Peyer's patch (tissue), 4 donors: ENCODE measurements at regions not wholly inside any gene's neighbourhood (a gene's known extent, or its start where the extent isn't known, plus 50 kb on each side); places are given as distances from the start of the nearest gene placed in this dataset.

Source experiments
- DNase-seq, 3 donors: peaks; one replicate each; pipeline ENCODE4 v3.0.0-alpha.2; 2017 to 2019
- H3K27ac ChIP-seq, 4 donors: fragments of 200-600 bp; sonication (generic); one replicate each; pipeline ENCODE4 v1.5.1; 2016 to 2019
- H3K27me3 ChIP-seq, 2 donors: fragments of 200-600 bp; sonication (generic); one replicate each; pipeline ENCODE4 v1.5.1; 2019
- H3K36me3 ChIP-seq, 3 donors: fragments of 200-600 bp; sonication (generic); one replicate each; pipeline ENCODE4 v1.5.1; 2016 to 2019
- H3K4me1 ChIP-seq, 4 donors: fragments of 200-600 bp; sonication (generic); one replicate each; pipeline ENCODE4 v1.5.1; 2016 to 2019
- H3K4me3 ChIP-seq, 4 donors: fragments of 200-600 bp; sonication (generic); 1 replicate in 3 of 4; 2 replicates in 1 of 4; pipeline ENCODE4 v1.5.1; 2016 to 2019; ENCODE audit warnings: mild to moderate bottlenecking in 1 of 4
- H3K9me3 ChIP-seq, 4 donors: fragments of 200-600 bp; sonication (generic); one replicate each; pipeline ENCODE4 v1.5.1; 2016 to 2019; ENCODE audit warnings: mild to moderate bottlenecking in 1 of 4
- POLR2A ChIP-seq, 2 donors: fragments of 450-650 bp; IDR thresholded peaks; one replicate each; pipeline ENCODE4 v1.5.1; 2017; ENCODE audit warnings: antibody characterized with exemption in 2 of 2, mild to moderate bottlenecking in 2 of 2, moderate library complexity in 2 of 2
- TF ChIP-seq, protein P1 (sequence below), 6 experiments: fragments of 450-650 bp in 4 of 6; fragments of 200-600 bp in 2 of 6; sonication (generic) in 1 of 6; IDR thresholded peaks; one replicate each; pipeline ENCODE4 v1.5.1; 2017 to 2019; ENCODE audit warnings: antibody characterized with exemption in 6 of 6, mild to moderate bottlenecking in 3 of 6, moderate library complexity in 1 of 6

DNA sequence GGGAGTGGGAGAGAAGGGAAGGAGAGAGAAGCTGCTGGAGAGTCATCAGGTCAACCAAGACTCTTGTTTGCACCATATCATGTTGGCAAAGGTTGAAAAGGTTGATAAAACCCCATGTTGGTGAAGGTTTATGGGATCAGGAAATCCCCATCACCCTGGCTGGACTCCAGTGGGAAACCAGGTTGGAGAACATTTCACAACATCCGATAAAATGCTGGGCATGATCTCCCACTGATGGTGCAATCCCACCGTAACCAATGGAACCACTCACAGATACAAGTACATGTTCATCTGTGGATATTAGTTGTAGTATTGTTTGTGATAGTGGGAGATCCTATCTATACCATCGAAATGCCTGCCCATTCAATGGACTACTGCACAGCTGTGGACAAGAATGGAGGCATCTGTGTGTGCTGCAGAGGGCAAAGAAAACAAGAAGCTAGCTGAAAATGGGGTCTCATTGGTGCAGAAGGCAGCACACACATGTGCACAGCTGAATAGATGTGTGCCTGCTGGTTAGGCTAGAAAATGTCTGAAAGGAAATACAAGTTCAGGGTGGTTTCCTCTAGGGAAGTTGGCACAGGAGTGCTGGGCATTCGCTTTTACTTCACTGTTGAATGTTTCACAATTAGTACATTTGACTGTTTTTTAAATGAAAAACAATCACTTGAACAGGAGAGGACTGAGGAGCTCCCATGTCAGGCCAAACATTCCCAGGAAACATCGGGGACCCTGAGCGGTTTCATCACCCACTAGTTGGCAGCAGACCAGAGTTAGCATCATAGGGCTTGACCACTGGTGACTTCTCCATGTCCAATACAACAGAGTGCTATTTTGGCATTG is 80.4 kb upstream of the MGMT start:
- no peak overlapping the region for H3K27ac ChIP-seq

GRCh38 chr10:129387258-129387525 is 79.8 kb upstream of the MGMT start:
- no peak overlapping the region for H3K4me3 ChIP-seq
- no peaks in the 10 kb centered on the region for H3K36me3 ChIP-seq
- DNase-seq: no peak
- H3K27me3 ChIP-seq: no peaks in the 10 kb centered on the region
- H3K9me3 ChIP-seq: no peaks in the 10 kb centered on the region
- no peaks in the 10 kb centered on the region for H3K4me1 ChIP-seq
- no peak overlapping the region for H3K27ac ChIP-seq
- TF ChIP-seq, protein P1, sequence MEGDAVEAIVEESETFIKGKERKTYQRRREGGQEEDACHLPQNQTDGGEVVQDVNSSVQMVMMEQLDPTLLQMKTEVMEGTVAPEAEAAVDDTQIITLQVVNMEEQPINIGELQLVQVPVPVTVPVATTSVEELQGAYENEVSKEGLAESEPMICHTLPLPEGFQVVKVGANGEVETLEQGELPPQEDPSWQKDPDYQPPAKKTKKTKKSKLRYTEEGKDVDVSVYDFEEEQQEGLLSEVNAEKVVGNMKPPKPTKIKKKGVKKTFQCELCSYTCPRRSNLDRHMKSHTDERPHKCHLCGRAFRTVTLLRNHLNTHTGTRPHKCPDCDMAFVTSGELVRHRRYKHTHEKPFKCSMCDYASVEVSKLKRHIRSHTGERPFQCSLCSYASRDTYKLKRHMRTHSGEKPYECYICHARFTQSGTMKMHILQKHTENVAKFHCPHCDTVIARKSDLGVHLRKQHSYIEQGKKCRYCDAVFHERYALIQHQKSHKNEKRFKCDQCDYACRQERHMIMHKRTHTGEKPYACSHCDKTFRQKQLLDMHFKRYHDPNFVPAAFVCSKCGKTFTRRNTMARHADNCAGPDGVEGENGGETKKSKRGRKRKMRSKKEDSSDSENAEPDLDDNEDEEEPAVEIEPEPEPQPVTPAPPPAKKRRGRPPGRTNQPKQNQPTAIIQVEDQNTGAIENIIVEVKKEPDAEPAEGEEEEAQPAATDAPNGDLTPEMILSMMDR (IDR thresholded peaks at IDR 0.05): no peak
- no peak for TF ChIP-seq POLR2A (IDR thresholded peaks at IDR 0.05)

More for the DNA sequence above, 80.4 kb upstream of the MGMT start:
- no peak for DNase-seq
- no peaks in the 10 kb centered on the region for H3K9me3 ChIP-seq
- no peak overlapping the region for H3K4me3 ChIP-seq
- H3K36me3 ChIP-seq: no peaks in the 10 kb centered on the region
- no peaks in the 10 kb centered on the region for H3K27me3 ChIP-seq
- TF ChIP-seq, protein P1 (IDR thresholded peaks at IDR 0.05): no peak
- no peaks in the 10 kb centered on the region for H3K4me1 ChIP-seq

GRCh38 chr10:129388435-129388834 is 78.6 kb upstream of the MGMT start:
- H3K4me3 ChIP-seq: no peak overlapping the region
- H3K27me3 ChIP-seq: no peaks in the 10 kb centered on the region
- H3K27ac ChIP-seq: no peak overlapping the region
- DNase-seq: no peak
- TF ChIP-seq, protein P1 (IDR thresholded peaks at IDR 0.05): no peak
- no peak for TF ChIP-seq POLR2A (IDR thresholded peaks at IDR 0.05)
- H3K4me1 ChIP-seq: no peaks in the 10 kb centered on the region
- no peaks in the 10 kb centered on the region for H3K9me3 ChIP-seq
- H3K36me3 ChIP-seq: no peaks in the 10 kb centered on the region

DNA sequence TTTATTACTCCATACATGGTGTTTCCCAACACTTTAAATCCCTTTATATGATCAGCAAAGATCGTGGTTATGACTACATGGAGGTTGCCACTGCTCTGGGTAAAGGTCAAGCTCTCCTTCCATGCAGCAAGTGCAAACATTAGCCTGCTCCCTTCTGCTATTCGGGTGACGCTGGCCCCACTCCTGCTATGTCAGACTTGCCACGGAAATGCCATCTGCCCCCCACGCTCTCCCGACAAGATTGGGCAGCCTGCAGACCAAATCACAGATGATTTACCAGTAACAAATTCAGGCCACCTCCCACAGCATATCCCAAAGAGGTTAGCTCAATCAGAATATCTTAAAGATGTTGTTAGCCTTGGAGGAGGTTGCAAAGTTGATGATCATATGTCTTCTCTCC is 77.8 kb upstream of the MGMT start:
- Histone ChIP-seq H3K27me3 (no peaks in the 10 kb centered on the region), H3K9me3 (no peaks in the 10 kb centered on the region), H3K36me3 (no peaks in the 10 kb centered on the region), H3K27ac (no peak overlapping the region), H3K4me1 (no peaks in the 10 kb centered on the region), H3K4me3 (no peak overlapping the region)
- TF ChIP-seq, protein P1 (IDR thresholded peaks at IDR 0.05): no peak
- TF ChIP-seq POLR2A (IDR thresholded peaks at IDR 0.05): no peak
- no peak for DNase-seq

- no peak overlapping the region for H3K27ac ChIP-seq
- no peaks in the 10 kb centered on the region for H3K27me3 ChIP-seq
- H3K36me3 ChIP-seq: no peaks in the 10 kb centered on the region
- no peak for DNase-seq
- H3K9me3 ChIP-seq: no peaks in the 10 kb centered on the region
- H3K4me1 ChIP-seq: no peaks in the 10 kb centered on the region
- TF ChIP-seq, protein P1 (IDR thresholded peaks at IDR 0.05): no peak
- TF ChIP-seq POLR2A (IDR thresholded peaks at IDR 0.05): no peak
- H3K4me3 ChIP-seq: no peak overlapping the region
These were observed 76.9 kb upstream of the MGMT start for GRCh38 chr10:129390147-129390546.

GRCh38 chr10:129390726-129391125 is 76.3 kb upstream of the MGMT start:
- Histone ChIP-seq H3K9me3 (no peaks in the 10 kb centered on the region), H3K4me3 (no peak overlapping the region), H3K27ac (no peak overlapping the region), H3K36me3 (no peaks in the 10 kb centered on the region), H3K27me3 (no peaks in the 10 kb centered on the region), H3K4me1 (no peaks in the 10 kb centered on the region)
- TF ChIP-seq POLR2A (IDR thresholded peaks at IDR 0.05): no peak
- TF ChIP-seq, protein P1 (IDR thresholded peaks at IDR 0.05): no peak
- no peak for DNase-seq
